HG03064 (cell line): ENCODE measurements at regions not wholly inside any gene's neighbourhood (a gene's known extent, or its start where the extent isn't known, plus 50 kb on each side); places are given as distances from the start of the nearest gene placed in this dataset.
"Not testable (repeated sequence)": the region's sequence is repeated elsewhere in the genome, so short reads cannot be mapped to it uniquely, and the experiment has no call there.

ENCODE experiments used
- ATAC-seq: cut with Tn5 transposase; IDR thresholded peaks from one replicate; pipeline ENCODE4 v1.9.1; 2021; ENCODE audit warnings: low read depth; ENCODE audit not compliant: unreplicated experiment

- ATAC-seq = no peak
These were observed 91.9 kb upstream of the RBPJ start for GRCh38 chr4:26228883-26229282.

- ATAC-seq = no peak
These were observed 90.8 kb upstream of the RBPJ start for GRCh38 chr4:26229974-26230373.

GRCh38 chr4:26233350-26233749 lies 87.5 kb upstream of the RBPJ start:
- no peak for ATAC-seq

GRCh38 chr4:26235500-26235899 lies 85.3 kb upstream of the RBPJ start:
- ATAC-seq = no peak

GRCh38 chr4:26237916-26238315 lies 82.9 kb upstream of the RBPJ start:
- no peak for ATAC-seq

GRCh38 chr4:26238426-26238777 lies 82.4 kb upstream of the RBPJ start:
- ATAC-seq = no peak

- ATAC-seq = no peak
These were observed 81.8 kb upstream of the RBPJ start for GRCh38 chr4:26238778-26239679.

GRCh38 chr4:26239801-26240200 lies 81.0 kb upstream of the RBPJ start:
- ATAC-seq = no peak

- no peak for ATAC-seq
These were observed 79.6 kb upstream of the RBPJ start for GRCh38 chr4:26241179-26241578.

GRCh38 chr4:26242451-26242850 lies 78.4 kb upstream of the RBPJ start:
- ATAC-seq = no peak

GRCh38 chr4:26244138-26244537 lies 76.7 kb upstream of the RBPJ start:
- not testable (repeated sequence) for ATAC-seq

GRCh38 chr4:26248647-26249046 lies 72.2 kb upstream of the RBPJ start:
- no peak for ATAC-seq

GRCh38 chr4:26252349-26253025 lies 68.3 kb upstream of the RBPJ start:
- no peak for ATAC-seq

- ATAC-seq = no peak
These were observed 66.8 kb upstream of the RBPJ start for GRCh38 chr4:26253968-26254367.

GRCh38 chr4:26255989-26256388 lies 64.8 kb upstream of the RBPJ start:
- ATAC-seq = no peak

GRCh38 chr4:26257444-26257843 lies 63.4 kb upstream of the RBPJ start:
- not testable (repeated sequence) for ATAC-seq

- no peak for ATAC-seq
These were observed 63.0 kb upstream of the RBPJ start for GRCh38 chr4:26257850-26258249.

GRCh38 chr4:26260571-26260970 lies 60.2 kb upstream of the RBPJ start:
- no peak for ATAC-seq

GRCh38 chr4:26261405-26261804 lies 59.4 kb upstream of the RBPJ start:
- ATAC-seq = no peak

- ATAC-seq = no peak
These were observed 57.6 kb upstream of the RBPJ start for GRCh38 chr4:26263165-26263564.

- ATAC-seq = no peak
These were observed 56.7 kb upstream of the RBPJ start for GRCh38 chr4:26264109-26264508.

- ATAC-seq = no peak
These were observed 53.7 kb upstream of the RBPJ start for GRCh38 chr4:26267087-26267486.
